AG04450 (cell line): ENCODE measurements at regions not wholly inside any gene's neighbourhood (a gene's known extent, or its start where the extent isn't known, plus 50 kb on each side); places are given as distances from the start of the nearest gene placed in this dataset.

ENCODE experiments used
- CTCF ChIA-PET: fragments of 300-600, 350-600 bp; formaldehyde crosslinking; extraction: SDS; loops from one replicate; lab custom pipeline; 2022; ENCODE audit warnings: antibody characterized with exemption, inconsistent platforms; lab: Charles Lee
- POLR2A ChIA-PET: fragments of 350-600 bp; formaldehyde crosslinking; extraction: SDS; loops from one replicate; lab custom pipeline; 2021; ENCODE audit warnings: antibody characterized with exemption, inconsistent platforms; lab: Yijun Ruan, JAX
- DNase-seq: peaks from one replicate; pipeline ENCODE4 v3.0.0-alpha.2; 2011; ENCODE audit warnings: low read depth, low spot score
- H3K27ac ChIP-seq: one replicate; pipeline ENCODE4 v1.5.1; 2012; ENCODE audit warnings: low read depth, low read length, control low read depth
- H3K27me3 ChIP-seq: one replicate; pipeline ENCODE4 v1.6.0; 2012; ENCODE audit warnings: low read length; ENCODE audit not compliant: control insufficient read depth, insufficient read depth
- H3K4me3 ChIP-seq: 2 replicates; pipeline ENCODE4 v1.5.1; 2011; ENCODE audit warnings: mild to moderate bottlenecking, low read depth, low read length, control low read depth
- H3K9me3 ChIP-seq: 2 replicates; pipeline ENCODE4 v1.5.1; 2012; ENCODE audit warnings: low read length; ENCODE audit not compliant: control insufficient read depth, insufficient read depth
- CTCF ChIP-seq: IDR thresholded peaks from 2 replicates; pipeline ENCODE4 v1.5.1; 2011; ENCODE audit warnings: low read depth, low read length, control low read depth, inconsistent platforms

- Histone ChIP-seq H3K4me3 (no peak overlapping the region), H3K27me3 (no peaks in the 10 kb centered on the region), H3K27ac (no peak overlapping the region), H3K9me3 (peaks cover 46% of the 10 kb centered on the region)
- CTCF ChIA-PET, result no interaction called here
- no peak for DNase-seq
- TF ChIP-seq CTCF, result no peak
- POLR2A ChIA-PET, result no interaction called here
These were observed 57.9 kb upstream of the CNOT6 start for GRCh38 chr5:180436275-180436674.

- CTCF ChIA-PET, result no interaction called here
- POLR2A ChIA-PET, result no interaction called here
These were observed 57.2 kb upstream of the CNOT6 start for GRCh38 chr5:180436936-180437335.

GRCh38 chr5:180437336-180437735, 56.8 kb upstream of the CNOT6 start:
- no peak for TF ChIP-seq CTCF
- H3K27ac ChIP-seq, result no peak overlapping the region
- no peak for DNase-seq
- peaks cover 40% of the 10 kb centered on the region for H3K9me3 ChIP-seq
- no peaks in the 10 kb centered on the region for H3K27me3 ChIP-seq
- ChIA-PET POLR2A (no interaction called here), CTCF (no interaction called here)
- H3K4me3 ChIP-seq, result no peak overlapping the region

More at GRCh38 chr5:180436936-180437335, 57.2 kb upstream of the CNOT6 start:
- peaks cover 43% of the 10 kb centered on the region for H3K9me3 ChIP-seq
- H3K27me3 ChIP-seq, result no peaks in the 10 kb centered on the region
- no peak overlapping the region for H3K4me3 ChIP-seq
- DNase-seq, result no peak
- TF ChIP-seq CTCF, result no peak
- H3K27ac ChIP-seq, result no peak overlapping the region

- Histone ChIP-seq H3K9me3 (peaks cover 35% of the 10 kb centered on the region), H3K27me3 (no peaks in the 10 kb centered on the region), H3K27ac (no peak overlapping the region), H3K4me3 (no peak overlapping the region)
- POLR2A ChIA-PET, result no interaction called here
- TF ChIP-seq CTCF, result no peak
- CTCF ChIA-PET, result no interaction called here
- no peak for DNase-seq
These were observed 55.1 kb upstream of the CNOT6 start for GRCh38 chr5:180438785-180439780.
